ENCODE measurements at regions not wholly inside any gene's neighbourhood (a gene's known extent, or its start where the extent isn't known, plus 50 kb on each side); places are given as distances from the start of the nearest gene placed in this dataset.

- no peak for DNase-seq
Measured at GRCh38 chr10:44435196-44435595, 50.3 kb upstream of the CXCL12 start.

DNA sequence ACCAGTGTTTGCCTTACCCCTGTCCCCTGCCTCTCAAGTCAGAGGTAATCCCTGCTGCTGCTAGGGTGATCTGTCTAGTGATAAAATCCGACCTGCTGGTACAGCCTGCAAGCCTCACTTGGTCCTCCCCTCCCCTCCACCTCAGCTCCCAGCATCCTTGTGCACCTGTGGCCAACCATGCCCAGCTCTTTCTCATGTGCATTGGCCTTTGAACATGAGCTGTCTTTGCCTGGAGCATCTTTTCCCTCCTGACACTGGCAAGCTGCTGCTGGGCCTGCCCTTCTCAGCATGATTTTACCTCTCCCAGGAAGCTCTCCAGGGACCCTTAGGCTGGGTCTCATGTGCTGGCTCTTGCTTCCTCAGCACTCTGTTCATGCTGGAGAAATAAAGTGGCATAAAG is 51.3 kb upstream of the CXCL12 start:
- no peak for DNase-seq

DNA sequence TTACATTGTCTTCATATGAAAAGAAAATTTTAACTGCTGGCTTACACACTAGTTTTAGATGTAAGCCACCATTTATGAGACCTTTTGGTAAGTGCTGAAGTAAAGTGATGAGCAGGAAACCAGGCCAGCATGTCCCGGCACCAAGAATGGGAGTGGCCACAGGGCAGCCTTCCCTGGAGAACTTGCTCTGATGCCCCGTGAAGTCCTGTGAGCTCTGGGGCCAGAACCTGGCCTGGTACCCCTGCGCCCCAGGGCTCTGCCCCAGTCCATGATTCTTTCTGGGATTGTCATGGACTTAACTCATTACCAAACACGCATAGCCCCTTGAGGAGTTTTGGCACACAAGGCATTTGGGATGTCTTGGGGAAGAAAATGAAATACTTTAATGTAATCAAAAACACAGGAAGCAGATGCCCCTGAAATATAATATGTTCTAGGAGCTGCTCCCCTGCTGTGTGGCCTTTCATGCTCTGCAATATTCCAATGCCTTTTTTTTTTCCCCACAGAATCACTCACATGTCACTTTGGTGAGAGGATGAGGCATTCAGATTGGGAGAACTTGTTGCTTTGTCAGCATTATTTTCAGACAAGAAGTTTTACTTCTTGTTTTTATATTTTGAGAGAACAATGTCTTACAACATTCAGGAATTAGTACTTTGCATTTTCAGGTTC is 53.1 kb upstream of the CXCL12 start:
- no peak for DNase-seq

DNA sequence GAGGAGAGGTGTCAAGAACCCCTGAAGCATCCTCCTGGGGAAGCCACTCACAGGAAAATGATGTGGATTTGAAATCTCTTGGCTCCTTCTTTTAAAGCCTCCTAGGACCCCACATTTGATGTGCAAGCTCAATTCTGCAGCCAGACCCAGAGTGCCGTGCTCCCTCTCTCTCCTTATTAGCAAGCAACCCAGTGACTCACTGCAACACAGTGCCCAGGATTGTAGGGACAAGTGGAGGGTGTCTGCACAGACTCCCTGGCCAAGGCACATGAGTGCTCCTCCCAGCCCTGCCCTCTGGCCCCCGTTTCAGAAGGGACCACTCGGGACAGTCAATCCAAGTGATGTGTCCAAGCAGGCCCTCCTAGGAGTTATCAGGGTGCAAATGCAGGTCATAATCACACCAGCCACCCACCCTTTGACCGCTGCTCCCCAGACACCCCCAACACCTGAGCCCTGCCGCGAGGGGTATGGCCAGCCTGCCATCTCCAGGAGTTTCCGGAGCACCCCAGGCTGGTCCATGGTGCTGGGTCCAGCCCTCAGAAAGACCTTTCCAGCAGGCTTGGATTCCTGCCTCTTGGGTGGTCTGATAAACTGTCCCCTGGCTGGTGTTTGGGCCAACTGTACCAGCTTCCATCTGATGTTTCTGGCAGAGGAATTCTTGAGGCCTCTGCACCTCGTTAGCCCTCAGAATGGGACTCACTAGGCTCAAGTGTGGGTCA is 54.5 kb upstream of the CXCL12 start:
- no peak for DNase-seq

DNA sequence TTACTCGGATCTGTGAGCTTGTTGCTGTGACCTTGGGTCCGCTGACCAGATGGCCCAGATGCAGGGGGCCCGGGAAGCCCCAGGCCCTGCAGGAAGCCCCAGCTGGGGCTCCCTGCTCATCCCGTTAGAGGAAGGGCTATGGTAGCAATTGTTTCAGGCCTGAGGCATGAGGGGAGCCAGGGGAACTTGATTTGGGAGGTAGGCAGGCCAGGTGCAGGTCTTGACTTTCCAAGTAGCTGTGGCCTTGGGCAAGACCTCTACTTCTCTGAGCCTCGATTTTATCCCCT is 55.0 kb upstream of the CXCL12 start:
- DNase-seq, result no peak

- DNase-seq, result no peak
Measured at GRCh38 chr10:44457259-44457658, 72.4 kb upstream of the CXCL12 start.

DNA sequence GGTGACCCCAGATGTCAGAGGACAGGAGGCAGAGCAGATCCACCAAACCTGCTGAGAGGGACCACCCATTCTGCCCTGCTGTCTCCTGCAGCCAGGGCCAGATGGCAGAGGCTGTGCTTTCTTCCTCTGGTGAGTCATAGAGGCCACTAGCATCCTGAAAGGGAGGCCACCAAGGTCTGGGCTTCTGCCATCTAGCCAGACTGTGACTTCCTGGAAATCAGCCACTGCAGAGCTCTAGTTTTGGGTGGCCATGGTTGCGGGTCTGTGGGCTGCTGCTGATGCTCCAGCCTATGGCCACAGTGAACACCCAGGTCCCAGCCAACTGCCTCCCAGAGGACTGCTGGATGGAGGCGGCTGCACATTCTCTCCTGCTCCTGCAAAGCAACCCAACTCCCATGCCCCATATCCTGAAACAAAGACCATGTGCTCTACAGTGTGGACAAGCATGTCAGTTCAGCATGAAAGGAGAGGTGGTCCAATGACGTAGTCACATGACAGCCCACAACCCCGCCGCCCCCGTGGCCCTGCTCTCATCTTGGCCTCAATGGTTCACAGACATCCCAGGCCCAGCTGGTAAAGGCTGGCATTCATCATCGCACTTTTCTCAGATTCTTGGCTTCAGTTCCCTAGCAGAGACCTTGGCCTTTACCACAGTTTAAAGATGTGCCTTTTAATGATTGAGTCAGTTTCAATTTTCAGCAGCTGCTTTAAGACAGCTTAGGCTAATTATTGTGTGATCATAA is 73.9 kb upstream of the CXCL12 start:
- no peak for DNase-seq

DNA sequence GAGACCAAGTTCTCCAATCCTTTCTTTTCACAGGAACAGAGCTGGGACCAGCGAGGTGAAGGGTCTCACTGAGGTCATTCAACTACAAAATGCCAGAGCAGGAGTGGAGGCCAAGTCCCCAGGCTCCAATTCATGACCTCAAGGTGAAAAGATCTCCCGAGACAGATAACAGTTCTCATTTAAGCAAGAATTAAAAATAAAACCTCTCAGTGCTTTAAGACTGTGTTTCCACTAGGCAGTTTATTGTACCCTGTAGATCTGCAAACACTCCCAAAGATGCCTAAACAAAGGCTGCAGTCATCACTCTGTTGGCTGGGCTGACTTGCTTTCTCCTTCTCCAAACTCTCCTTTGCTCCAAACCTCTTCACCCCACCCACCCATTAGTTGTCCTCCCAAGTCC is 74.8 kb upstream of the CXCL12 start:
- DNase-seq, result no peak

DNA sequence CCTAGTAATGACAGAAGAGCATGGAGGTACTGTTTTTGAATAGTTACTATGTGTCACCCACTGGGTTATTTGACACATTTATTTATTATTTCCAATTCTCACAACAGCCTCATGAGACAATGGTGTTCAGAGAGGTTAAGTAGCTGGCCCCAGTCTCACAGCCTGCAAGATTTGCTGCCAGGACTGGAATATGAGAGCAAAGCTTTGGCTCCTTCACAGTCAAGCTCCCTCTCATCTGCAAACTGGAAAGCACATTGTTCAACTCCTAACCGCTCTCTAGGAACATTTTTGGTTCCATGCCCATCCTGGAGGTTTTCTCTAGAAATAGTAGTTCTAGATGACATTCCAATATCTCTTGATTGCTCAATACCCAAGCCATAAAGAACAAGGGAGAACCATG is 75.5 kb upstream of the CXCL12 start:
- DNase-seq, result no peak

- no peak for DNase-seq
Measured at GRCh38 chr10:44462338-44462914, 77.5 kb upstream of the CXCL12 start.

DNA sequence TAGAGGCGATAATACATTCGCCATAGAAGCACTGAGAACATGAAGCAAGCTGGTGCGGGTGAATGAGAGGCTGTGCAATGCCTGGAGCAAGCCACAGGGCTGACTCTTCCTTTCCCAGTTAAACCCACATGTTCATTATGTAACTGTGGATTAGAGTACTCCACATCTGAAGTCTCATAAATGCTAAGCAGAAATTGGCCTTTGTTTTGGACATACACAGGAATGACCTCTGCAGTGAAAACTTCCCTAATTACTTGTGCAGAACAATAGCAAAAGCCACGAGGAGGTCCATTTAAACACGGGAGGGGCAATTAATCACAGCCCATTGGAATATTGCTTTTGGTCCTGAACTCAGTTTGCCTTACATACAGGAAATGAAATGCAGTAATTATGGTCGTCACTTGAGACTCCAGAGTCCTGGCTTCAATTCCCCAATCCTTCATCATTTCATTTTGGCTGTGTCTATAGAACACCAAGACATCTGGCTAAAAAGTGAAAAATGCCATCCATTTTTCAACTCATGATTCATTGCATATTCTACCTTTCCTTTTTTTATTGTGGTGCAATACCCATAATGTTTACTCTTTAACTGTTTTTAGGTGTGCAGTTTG is 78.7 kb upstream of the CXCL12 start:
- no peak for DNase-seq

DNA sequence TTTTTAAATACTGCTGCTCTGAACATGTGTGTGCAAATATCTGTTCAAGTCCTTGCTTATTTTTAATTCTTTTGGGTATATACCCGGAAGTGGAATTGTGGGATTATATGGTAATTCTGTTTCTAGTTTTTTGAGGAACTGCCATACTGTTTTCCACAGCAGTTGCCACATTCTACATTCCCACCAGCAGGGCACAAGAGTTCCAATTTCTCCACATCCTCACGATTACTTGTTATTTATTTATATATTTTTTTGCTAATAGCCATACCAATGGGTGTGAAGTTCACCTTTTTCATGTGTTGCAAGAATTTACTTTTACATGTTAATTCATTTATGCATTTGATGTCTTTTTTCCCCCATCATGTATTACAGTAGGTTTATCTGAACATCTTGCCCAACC is 79.6 kb upstream of the CXCL12 start:
- DNase-seq, result no peak

DNA sequence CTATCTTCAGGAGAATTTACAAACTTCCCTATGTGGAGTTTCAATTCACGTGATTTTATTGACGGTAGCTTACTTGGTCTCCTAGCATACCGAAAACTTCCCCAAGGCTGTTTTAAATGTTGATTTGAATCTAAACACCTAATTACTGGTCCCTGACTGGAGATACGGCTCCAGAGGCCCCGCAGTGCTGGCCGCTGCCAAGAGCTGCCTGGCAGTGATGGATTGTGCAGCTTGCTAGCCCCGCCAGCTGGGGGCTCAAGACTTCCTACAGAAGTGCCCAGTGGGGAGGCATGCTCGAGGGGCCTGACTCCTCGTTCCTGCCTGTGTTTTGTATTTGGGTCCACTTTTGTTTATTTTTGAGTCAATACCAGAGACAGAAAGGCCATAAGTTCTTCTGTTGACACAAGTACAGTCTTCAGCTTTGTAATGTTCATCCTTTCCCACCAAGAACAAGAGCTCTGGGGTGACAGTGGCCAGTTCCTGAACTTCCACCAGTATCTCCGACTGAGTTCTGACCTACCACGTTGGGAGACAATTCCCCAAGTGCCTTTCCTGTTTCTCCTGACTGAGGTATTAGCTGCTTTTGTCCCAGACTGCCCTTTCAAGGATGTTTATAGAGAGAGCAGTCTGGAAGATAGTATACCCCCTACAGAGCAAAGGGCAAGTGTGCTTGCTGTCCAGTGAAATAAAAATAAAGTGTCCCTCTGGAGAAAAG is 80.7 kb upstream of the CXCL12 start:
- no peak for DNase-seq

DNA sequence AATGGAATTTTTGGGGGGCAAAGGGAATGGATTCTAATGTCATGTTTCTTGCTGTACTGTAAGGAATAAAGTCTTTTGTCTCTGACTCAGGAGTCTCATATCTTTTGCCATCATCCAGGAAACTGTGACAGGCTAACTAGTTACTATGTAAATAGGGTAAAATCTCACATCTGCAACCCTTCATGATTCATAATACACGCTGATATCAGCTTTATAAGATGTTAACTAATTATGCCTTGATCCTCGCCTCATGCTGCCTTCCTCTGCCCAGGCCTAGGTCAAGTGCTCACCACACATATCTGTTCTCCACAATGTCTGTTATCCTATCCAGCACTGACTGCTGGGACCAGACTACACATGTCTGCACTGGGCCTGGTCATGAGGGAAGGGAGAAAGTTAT is 81.3 kb upstream of the CXCL12 start:
- DNase-seq, result no peak

DNA sequence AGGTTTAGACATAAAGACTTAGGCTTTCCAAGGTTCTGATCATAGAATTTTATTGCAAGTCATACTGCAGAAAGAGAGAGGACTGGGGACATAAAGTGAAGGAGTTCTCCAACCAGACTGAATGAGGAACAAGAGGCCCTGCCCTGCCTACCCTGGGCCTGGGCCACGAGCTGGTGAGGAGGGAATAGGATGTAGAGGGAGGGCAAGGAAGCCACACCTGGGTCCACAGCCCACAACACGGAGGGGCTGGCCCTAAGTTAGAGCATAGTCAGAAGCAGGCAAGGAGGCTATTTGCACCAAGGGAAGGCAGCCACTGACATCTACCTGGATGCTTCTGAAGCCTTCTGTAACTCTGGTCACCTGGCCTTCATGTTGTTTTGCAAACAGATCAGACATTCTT is 82.2 kb upstream of the CXCL12 start:
- DNase-seq, result no peak

GRCh38 chr10:44467900-44468299 is 83.0 kb upstream of the CXCL12 start:
- DNase-seq, result no peak

- no peak for DNase-seq
Measured at GRCh38 chr10:44468525-44468924, 83.6 kb upstream of the CXCL12 start.

GRCh38 chr10:44468965-44469364 is 84.1 kb upstream of the CXCL12 start:
- no peak for DNase-seq

- DNase-seq, result no peak
Measured at GRCh38 chr10:44470784-44471183, 85.9 kb upstream of the CXCL12 start.

DNA sequence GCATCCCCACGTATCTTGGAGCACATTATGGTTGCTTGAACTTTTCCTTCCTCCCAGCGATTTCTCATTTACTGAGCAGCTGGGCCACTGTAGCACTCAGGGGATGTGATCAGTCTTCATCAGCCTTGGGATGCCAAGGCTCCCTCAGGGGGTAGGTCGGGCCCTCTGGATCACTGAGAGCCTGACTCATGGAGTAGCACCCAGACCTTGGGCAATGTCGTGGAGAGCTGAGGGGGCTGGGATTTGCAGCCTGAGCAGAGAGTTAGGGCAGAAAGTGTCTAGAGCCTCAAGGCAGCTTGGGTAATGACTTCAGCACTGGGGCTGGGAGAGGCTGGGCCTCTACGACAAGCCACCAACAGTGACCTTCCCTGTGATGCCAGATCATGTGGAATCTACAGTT is 86.5 kb upstream of the CXCL12 start:
- DNase-seq, result no peak

- DNase-seq, result no peak
Measured at GRCh38 chr10:44473146-44473545, 88.2 kb upstream of the CXCL12 start.

GRCh38 chr10:44476409-44477045 is 91.6 kb upstream of the CXCL12 start:
- DNase-seq, result no peak
